ENCODE measurements at regions not wholly inside any gene's neighbourhood (a gene's known extent, or its start where the extent isn't known, plus 50 kb on each side); places are given as distances from the start of the nearest gene placed in this dataset.

DNA sequence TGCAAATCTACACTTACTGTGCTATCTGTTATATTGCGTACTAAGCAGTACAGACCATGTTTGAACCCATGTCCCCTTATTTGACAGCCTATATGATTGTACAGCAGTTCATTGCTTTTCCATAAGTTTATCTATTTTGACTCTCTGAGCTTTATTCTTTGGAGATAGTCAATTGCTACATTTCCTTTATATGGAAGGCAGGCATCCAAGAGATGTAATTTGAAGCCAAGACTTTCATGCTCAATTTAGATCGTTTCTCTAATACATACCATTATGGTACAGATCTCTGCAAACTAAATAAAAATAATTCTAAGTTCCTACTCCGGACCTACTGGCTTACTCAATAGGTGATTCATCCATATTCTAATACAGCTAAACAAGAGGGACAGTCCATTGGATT, 424.8 kb downstream of the TMEM38B start:
- no peak for TF ChIP-seq POLR2AphosphoS5 (IDR thresholded peaks at IDR 0.05; ENCODE audit: low read depth, low read length)
- no peak for TF ChIP-seq TAF1 (IDR thresholded peaks at IDR 0.05; ENCODE audit: borderline replicate concordance, insufficient read depth, low read length)

All from PFSK-1 (cell line).